ENCODE measurements at regions not wholly inside any gene's neighbourhood (a gene's known extent, or its start where the extent isn't known, plus 50 kb on each side); places are given as distances from the start of the nearest gene placed in this dataset.

GRCh38 chr11:134759274-134759673 is 347.2 kb upstream of the B3GAT1 start:
- no peak for TF ChIP-seq CTCF (IDR thresholded peaks at IDR 0.05; ENCODE audit: low read depth, low read length, missing control alignments)
- no peak overlapping the region for H3K4me3 ChIP-seq (replicated peaks; ENCODE audit: low read depth, low read length)
- DNase-seq (ENCODE audit: extremely low read depth, low read depth), result no peak

GRCh38 chr11:134758342-134758931 is 346.4 kb upstream of the B3GAT1 start:
- TF ChIP-seq CTCF (IDR thresholded peaks at IDR 0.05; ENCODE audit: low read depth, low read length, missing control alignments), result no peak
- no peak overlapping the region for H3K4me3 ChIP-seq (replicated peaks; ENCODE audit: low read depth, low read length)
- no peak for DNase-seq (ENCODE audit: extremely low read depth, low read depth)

- no peak overlapping the region for H3K4me3 ChIP-seq (replicated peaks; ENCODE audit: low read depth, low read length)
- TF ChIP-seq CTCF (IDR thresholded peaks at IDR 0.05; ENCODE audit: low read depth, low read length, missing control alignments), result no peak
- DNase-seq (ENCODE audit: extremely low read depth, low read depth), result no peak
Measured at GRCh38 chr11:134757633-134758032, 345.6 kb upstream of the B3GAT1 start.

GRCh38 chr11:134756811-134757540 is 344.9 kb upstream of the B3GAT1 start:
- no peak overlapping the region for H3K4me3 ChIP-seq (replicated peaks; ENCODE audit: low read depth, low read length)
- DNase-seq (ENCODE audit: extremely low read depth, low read depth), result no peak
- TF ChIP-seq CTCF (IDR thresholded peaks at IDR 0.05; ENCODE audit: low read depth, low read length, missing control alignments), result no peak

- TF ChIP-seq CTCF (IDR thresholded peaks at IDR 0.05; ENCODE audit: low read depth, low read length, missing control alignments), result no peak
- DNase-seq (ENCODE audit: extremely low read depth, low read depth), result no peak
- no peak overlapping the region for H3K4me3 ChIP-seq (replicated peaks; ENCODE audit: low read depth, low read length)
Measured at GRCh38 chr11:134755535-134755934, 343.5 kb upstream of the B3GAT1 start.

- no peak overlapping the region for H3K4me3 ChIP-seq (replicated peaks; ENCODE audit: low read depth, low read length)
- DNase-seq (ENCODE audit: extremely low read depth, low read depth), result no peak
- TF ChIP-seq CTCF (IDR thresholded peaks at IDR 0.05; ENCODE audit: low read depth, low read length, missing control alignments), result no peak
Measured at GRCh38 chr11:134754521-134755198, 342.6 kb upstream of the B3GAT1 start.

Measured in HFF-Myc (cell line).